Hippocampal formation (tissue), 2 donors: ENCODE measurements at regions not wholly inside any gene's neighbourhood (a gene's known extent, or its start where the extent isn't known, plus 50 kb on each side); places are given as distances from the start of the nearest gene placed in this dataset.
A peak's percentile ranks its signal among the peaks of the same experiment; 100 is the strongest.

Source experiments
- DNase-seq, 2 donors: peaks; one replicate each; lab custom pipeline; 2025; lab: John Stamatoyannopoulos, UW

DNA sequence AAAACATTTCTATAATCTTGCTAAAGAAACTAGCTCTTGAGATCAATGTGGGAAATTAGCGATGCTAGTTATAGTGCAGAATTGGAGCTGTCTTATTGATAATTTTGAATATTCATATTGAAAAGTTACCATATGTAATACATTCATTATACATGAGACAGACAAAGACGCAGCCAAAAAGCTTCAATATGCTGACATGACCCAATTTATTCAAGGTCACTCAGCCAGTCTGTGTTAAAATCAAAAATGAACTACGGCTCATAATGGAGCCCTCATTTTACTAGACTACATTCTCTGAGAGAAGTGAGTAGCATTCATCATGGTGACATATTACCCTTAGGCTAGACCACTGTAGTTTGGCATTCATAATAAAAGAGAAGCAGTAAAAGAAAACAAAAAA lies 107.3 kb upstream of the GABRG2 start:
- no peak for DNase-seq

DNA sequence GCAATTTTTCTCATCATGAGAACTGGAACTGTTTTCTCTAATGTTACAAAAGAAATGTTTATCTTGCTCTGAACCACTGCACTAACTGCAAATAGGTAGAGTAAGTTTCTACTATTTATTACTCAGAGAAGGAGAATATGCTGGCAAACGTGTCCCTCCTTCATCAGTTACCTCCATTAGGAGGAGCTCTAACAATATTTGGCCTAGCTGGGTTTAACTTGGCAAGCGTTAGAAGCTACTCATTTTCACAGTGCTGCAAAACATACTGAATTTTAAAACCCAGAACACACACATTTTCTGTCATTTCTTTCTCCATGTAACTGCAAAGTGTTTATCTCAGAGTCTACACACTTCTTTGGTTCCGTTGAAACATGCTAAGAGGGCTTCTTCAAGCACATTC lies 101.0 kb upstream of the GABRG2 start:
- DNase-seq: peak in 1 of 2 donors; percentile 69

DNA sequence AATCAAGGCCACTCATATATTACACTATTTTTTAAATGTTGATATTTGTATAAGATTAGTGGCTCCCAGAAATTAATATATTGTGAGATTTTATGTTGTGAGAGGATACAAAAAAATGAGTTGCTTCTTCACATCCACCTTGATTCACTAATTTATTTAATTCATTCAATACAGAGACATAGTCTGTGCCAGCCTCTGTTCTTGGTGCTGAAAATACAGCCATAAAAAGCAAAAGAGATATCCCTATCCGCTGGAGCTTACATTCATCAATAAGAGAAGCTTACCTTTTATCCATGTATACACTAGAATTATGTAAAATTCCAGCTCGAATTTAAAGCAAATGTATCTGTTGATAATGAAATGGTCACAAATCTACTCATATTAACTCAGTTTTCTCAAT lies 92.2 kb upstream of the GABRG2 start:
- no peak for DNase-seq

DNA sequence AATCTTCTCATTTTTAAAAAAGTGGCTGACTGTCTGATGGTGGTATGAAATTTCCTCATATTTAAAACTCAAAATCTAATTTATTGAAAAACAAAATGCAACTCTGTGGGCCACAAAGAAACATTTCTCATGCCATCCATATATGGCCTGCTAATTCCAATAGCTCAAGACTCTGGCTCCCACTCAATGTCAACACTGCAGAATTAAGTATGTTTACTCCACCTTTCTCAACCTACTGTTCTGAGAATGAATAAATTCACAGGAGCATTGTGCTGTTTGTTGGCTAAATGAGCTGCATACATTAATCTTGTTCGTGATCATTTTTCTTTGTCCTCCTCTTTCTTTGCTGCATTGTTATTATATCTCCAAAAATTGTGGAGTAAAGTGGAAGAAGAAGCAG lies 79.5 kb upstream of the GABRG2 start:
- DNase-seq: no peak
